ENCODE measurements at regions not wholly inside any gene's neighbourhood (a gene's known extent, or its start where the extent isn't known, plus 50 kb on each side); places are given as distances from the start of the nearest gene placed in this dataset.

DNA sequence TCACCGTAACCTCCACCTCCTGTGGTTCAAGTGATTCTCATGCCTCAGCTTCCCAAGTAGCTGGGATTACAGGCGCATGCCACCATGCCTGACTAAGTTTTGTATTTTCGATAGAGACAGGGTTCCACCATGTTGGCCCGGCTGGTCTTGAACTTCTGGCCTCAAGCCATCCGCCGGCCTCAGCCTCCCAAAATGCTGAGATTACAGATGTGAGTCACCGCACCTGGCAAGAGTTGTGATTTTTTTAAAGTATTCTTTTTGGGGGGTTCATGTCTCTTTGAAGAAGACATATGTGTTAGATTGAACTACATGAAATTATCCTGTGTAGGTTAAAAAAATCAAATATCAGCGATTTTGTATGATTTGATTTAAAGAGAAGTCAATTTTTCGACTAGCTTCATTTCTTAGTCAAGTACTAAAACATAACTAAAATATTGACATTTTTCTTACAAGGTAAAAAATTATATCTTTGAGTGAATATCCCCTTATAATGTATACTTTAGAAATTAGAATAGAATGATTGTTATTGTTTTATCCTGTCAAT lies 60.3 kb upstream of the ANTXR2 start:
- no peak for TF ChIP-seq FOXM1 (IDR thresholded peaks at IDR 0.05; ENCODE audit: borderline replicate concordance)
- TF ChIP-seq LEF1 (IDR thresholded peaks at IDR 0.05; ENCODE audit: borderline replicate concordance), result no peak
- TF ChIP-seq BHLHE40 (IDR thresholded peaks at IDR 0.05; ENCODE audit: borderline replicate concordance), result no peak
- TF ChIP-seq SP1 (IDR thresholded peaks at IDR 0.05), result no peak
- TF ChIP-seq CTBP1 (IDR thresholded peaks at IDR 0.05; ENCODE audit: borderline replicate concordance), result no peak
- no peak for TF ChIP-seq FOXK2 (IDR thresholded peaks at IDR 0.05)
- no peak for TF ChIP-seq FOXA1 (IDR thresholded peaks at IDR 0.05)
- TF ChIP-seq ELF4 (IDR thresholded peaks at IDR 0.05), result no peak
- TF ChIP-seq ARNT (IDR thresholded peaks at IDR 0.05), result no peak
- TF ChIP-seq, protein P1, sequence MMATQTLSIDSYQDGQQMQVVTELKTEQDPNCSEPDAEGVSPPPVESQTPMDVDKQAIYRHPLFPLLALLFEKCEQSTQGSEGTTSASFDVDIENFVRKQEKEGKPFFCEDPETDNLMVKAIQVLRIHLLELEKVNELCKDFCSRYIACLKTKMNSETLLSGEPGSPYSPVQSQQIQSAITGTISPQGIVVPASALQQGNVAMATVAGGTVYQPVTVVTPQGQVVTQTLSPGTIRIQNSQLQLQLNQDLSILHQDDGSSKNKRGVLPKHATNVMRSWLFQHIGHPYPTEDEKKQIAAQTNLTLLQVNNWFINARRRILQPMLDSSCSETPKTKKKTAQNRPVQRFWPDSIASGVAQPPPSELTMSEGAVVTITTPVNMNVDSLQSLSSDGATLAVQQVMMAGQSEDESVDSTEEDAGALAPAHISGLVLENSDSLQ (IDR thresholded peaks at IDR 0.05), result no peak
- TF ChIP-seq ZNF384 (IDR thresholded peaks at IDR 0.05), result no peak
- TF ChIP-seq HDGF (IDR thresholded peaks at IDR 0.05; ENCODE audit: borderline replicate concordance), result no peak

All from HEK293T (cell line).